ENCODE measurements at regions not wholly inside any gene's neighbourhood (a gene's known extent, or its start where the extent isn't known, plus 50 kb on each side); places are given as distances from the start of the nearest gene placed in this dataset.

DNA sequence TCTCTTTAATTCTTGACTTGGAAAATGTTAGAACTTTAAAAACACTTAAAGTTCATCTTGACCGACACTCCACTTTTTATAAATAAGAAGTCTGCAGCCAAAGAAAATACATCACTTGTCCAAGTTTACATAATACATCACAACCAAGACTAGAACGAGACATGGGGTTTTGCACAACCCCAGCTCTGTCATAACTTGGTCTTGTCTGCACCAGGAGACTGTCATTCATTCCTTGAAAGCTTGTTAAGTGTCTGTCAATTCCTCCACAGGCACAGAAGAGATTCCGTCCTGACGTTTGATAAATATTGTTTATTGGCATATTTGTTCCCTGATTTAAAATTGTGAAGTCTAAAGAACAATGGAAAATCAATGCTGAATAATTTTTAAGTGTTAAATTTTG, 139.5 kb upstream of the SETBP1 start:
- no peak for TF ChIP-seq TAF1 (IDR thresholded peaks at IDR 0.05; ENCODE audit: borderline replicate concordance, insufficient read depth, low read length)
- TF ChIP-seq POLR2AphosphoS5 (IDR thresholded peaks at IDR 0.05; ENCODE audit: low read depth, low read length): no peak
- no peak for TF ChIP-seq SIN3A (IDR thresholded peaks at IDR 0.05; ENCODE audit: borderline replicate concordance, insufficient read depth, low read length)
- TF ChIP-seq, protein P1, sequence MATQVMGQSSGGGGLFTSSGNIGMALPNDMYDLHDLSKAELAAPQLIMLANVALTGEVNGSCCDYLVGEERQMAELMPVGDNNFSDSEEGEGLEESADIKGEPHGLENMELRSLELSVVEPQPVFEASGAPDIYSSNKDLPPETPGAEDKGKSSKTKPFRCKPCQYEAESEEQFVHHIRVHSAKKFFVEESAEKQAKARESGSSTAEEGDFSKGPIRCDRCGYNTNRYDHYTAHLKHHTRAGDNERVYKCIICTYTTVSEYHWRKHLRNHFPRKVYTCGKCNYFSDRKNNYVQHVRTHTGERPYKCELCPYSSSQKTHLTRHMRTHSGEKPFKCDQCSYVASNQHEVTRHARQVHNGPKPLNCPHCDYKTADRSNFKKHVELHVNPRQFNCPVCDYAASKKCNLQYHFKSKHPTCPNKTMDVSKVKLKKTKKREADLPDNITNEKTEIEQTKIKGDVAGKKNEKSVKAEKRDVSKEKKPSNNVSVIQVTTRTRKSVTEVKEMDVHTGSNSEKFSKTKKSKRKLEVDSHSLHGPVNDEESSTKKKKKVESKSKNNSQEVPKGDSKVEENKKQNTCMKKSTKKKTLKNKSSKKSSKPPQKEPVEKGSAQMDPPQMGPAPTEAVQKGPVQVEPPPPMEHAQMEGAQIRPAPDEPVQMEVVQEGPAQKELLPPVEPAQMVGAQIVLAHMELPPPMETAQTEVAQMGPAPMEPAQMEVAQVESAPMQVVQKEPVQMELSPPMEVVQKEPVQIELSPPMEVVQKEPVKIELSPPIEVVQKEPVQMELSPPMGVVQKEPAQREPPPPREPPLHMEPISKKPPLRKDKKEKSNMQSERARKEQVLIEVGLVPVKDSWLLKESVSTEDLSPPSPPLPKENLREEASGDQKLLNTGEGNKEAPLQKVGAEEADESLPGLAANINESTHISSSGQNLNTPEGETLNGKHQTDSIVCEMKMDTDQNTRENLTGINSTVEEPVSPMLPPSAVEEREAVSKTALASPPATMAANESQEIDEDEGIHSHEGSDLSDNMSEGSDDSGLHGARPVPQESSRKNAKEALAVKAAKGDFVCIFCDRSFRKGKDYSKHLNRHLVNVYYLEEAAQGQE (IDR thresholded peaks at IDR 0.05; ENCODE audit: insufficient read depth in 1 of 2, low read depth in 2 of 2, low read length in 2 of 2): no peak
- TF ChIP-seq FOXP2 (optimal IDR thresholded peaks at IDR 0.05; ENCODE audit: borderline replicate concordance, extremely low read depth, extremely low read length, insufficient read depth): no peak

DNA sequence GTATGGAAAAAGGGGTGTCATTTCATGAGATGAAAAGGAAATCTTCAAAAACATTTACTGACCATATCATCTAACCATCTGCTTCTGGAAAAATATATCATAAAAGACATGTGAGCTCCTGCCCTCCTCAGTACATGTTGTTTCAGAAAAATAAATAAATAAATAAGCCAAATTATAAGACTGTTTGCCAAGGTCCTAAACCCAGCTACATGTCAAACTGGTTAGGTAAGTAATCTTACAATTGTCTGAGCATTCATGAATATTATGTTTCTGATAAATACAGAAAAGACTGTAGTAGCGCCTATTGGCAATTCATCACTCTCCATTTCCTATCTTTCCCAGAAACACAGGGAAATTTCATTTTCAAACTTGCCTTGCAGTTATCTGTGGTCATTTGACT, 138.9 kb upstream of the SETBP1 start:
- TF ChIP-seq TAF1 (IDR thresholded peaks at IDR 0.05; ENCODE audit: borderline replicate concordance, insufficient read depth, low read length) (no peak), SIN3A (IDR thresholded peaks at IDR 0.05; ENCODE audit: borderline replicate concordance, insufficient read depth, low read length) (no peak), POLR2AphosphoS5 (IDR thresholded peaks at IDR 0.05; ENCODE audit: low read depth, low read length) (no peak), FOXP2 (optimal IDR thresholded peaks at IDR 0.05; ENCODE audit: borderline replicate concordance, extremely low read depth, extremely low read length, insufficient read depth) (no peak)
- TF ChIP-seq, protein P1 (IDR thresholded peaks at IDR 0.05; ENCODE audit: insufficient read depth in 1 of 2, low read depth in 2 of 2, low read length in 2 of 2): no peak

DNA sequence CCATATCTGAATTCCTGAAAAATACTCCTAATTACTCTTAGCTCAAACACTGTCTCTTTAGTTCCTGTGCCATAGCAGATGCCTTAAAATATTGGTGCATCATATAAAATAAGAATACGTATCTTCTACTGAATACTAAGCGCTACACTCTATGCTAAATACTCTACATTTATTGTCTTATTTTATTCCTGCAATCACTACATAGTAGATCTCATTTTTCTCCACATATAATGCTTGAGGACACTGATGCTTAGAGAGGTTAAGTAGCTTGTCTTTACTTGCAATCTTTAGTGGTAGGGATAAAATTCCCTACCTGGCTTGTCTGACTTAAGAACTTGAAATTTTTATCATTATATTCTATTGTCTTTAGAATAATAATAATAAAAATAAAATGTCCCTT, 137.3 kb upstream of the SETBP1 start:
- TF ChIP-seq FOXP2 (optimal IDR thresholded peaks at IDR 0.05; ENCODE audit: borderline replicate concordance, extremely low read depth, extremely low read length, insufficient read depth) (no peak), SIN3A (IDR thresholded peaks at IDR 0.05; ENCODE audit: borderline replicate concordance, insufficient read depth, low read length) (no peak), POLR2AphosphoS5 (IDR thresholded peaks at IDR 0.05; ENCODE audit: low read depth, low read length) (no peak), TAF1 (IDR thresholded peaks at IDR 0.05; ENCODE audit: borderline replicate concordance, insufficient read depth, low read length) (no peak)
- TF ChIP-seq, protein P1 (IDR thresholded peaks at IDR 0.05; ENCODE audit: insufficient read depth in 1 of 2, low read depth in 2 of 2, low read length in 2 of 2): no peak

DNA sequence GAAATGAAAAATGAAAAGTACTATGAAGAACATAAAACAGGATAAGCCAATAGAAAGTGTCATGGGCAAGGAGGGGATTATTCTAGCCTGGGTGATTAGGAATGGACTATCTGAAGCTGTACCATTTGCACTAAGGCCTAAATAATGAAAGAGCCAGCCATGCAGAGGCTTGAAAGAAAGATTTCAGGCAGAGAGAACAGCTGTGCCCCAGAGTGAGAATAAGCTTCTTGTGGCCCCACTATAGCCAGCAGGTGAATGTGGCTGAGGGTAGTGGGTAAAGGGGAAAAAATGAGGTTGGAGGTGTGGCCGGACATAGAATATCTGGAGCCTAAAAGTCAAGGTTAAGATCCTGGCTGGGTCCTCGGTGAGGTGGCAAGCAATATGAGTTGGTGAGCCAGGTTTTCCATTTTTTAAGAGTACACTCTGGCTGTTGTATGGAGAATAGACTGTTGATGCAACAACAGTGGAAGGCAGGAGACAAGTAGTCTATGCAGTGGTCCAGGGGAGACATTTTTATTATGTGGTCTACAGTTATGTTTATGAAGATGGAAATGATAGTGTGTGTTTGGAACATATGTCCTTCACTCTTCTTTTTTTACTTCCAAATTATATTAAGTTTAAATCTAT, 135.2 kb upstream of the SETBP1 start:
- TF ChIP-seq, protein P1 (IDR thresholded peaks at IDR 0.05; ENCODE audit: insufficient read depth in 1 of 2, low read depth in 2 of 2, low read length in 2 of 2): no peak
- TF ChIP-seq SIN3A (IDR thresholded peaks at IDR 0.05; ENCODE audit: borderline replicate concordance, insufficient read depth, low read length) (no peak), POLR2AphosphoS5 (IDR thresholded peaks at IDR 0.05; ENCODE audit: low read depth, low read length) (no peak), TAF1 (IDR thresholded peaks at IDR 0.05; ENCODE audit: borderline replicate concordance, insufficient read depth, low read length) (no peak), FOXP2 (optimal IDR thresholded peaks at IDR 0.05; ENCODE audit: borderline replicate concordance, extremely low read depth, extremely low read length, insufficient read depth) (no peak)

All from PFSK-1 (cell line).